ENCODE measurements at regions not wholly inside any gene's neighbourhood (a gene's known extent, or its start where the extent isn't known, plus 50 kb on each side); places are given as distances from the start of the nearest gene placed in this dataset.

GRCh38 chr14:89688507-89689211 is 265.9 kb downstream of the EFCAB11 start:
- no peak for TF ChIP-seq CTCF (IDR thresholded peaks at IDR 0.05)
- no peak for TF ChIP-seq EZH2 (IDR thresholded peaks at IDR 0.05; ENCODE audit: borderline replicate concordance, insufficient read depth, low read depth, low read length, poor library complexity, severe bottlenecking)

All from B cell (primary cell).